Glutamatergic neuron (in vitro differentiated cells): ENCODE measurements at regions not wholly inside any gene's neighbourhood (a gene's known extent, or its start where the extent isn't known, plus 50 kb on each side); places are given as distances from the start of the nearest gene placed in this dataset.
"Not testable (repeated sequence)": the region's sequence is repeated elsewhere in the genome, so short reads cannot be mapped to it uniquely, and the experiment has no call there.

Experiments used
- DNase-seq: peaks from one replicate; pipeline ENCODE4 v3.0.0; 2022
- H3K27ac Mint-ChIP-seq: one replicate; pipeline ENCODE4 v1.8.0; 2020; ENCODE audit warnings: mild to moderate bottlenecking, mixed read lengths, inconsistent platforms; ENCODE audit not compliant: unreplicated experiment
- H3K27me3 Mint-ChIP-seq: one replicate; pipeline ENCODE4 v1.8.0; 2020; ENCODE audit warnings: mild to moderate bottlenecking, moderate library complexity, mixed read lengths, inconsistent platforms; ENCODE audit not compliant: unreplicated experiment
- H3K36me3 Mint-ChIP-seq: one replicate; pipeline ENCODE4 v1.8.0; 2020; ENCODE audit warnings: mild to moderate bottlenecking, mixed read lengths, inconsistent platforms; ENCODE audit not compliant: unreplicated experiment
- H3K4me1 Mint-ChIP-seq: one replicate; pipeline ENCODE4 v1.8.0; 2020; ENCODE audit warnings: mild to moderate bottlenecking, low read depth, mixed read lengths, inconsistent platforms; ENCODE audit not compliant: unreplicated experiment
- H3K4me3 Mint-ChIP-seq: one replicate; pipeline ENCODE4 v1.8.0; 2020; ENCODE audit warnings: mild to moderate bottlenecking, mixed read lengths, inconsistent platforms; ENCODE audit not compliant: unreplicated experiment
- H3K9me3 Mint-ChIP-seq: one replicate; pipeline ENCODE4 v1.8.0; 2020; ENCODE audit warnings: mild to moderate bottlenecking, moderate library complexity, mixed read lengths, inconsistent platforms; ENCODE audit not compliant: unreplicated experiment
- TF ChIP-seq, protein P1 (sequence below): fragments of 200-600 bp; sonication (generic); IDR thresholded peaks from one replicate; pipeline ENCODE4 v1.5.0; 2021; ENCODE audit not compliant: partially characterized antibody, unreplicated experiment

- no peak overlapping the region for H3K4me3 Mint-ChIP-seq
- no peak for DNase-seq
- H3K4me1 Mint-ChIP-seq: peaks cover 3% of the 10 kb centered on the region
- no peaks in the 10 kb centered on the region for H3K9me3 Mint-ChIP-seq
- TF ChIP-seq, protein P1, sequence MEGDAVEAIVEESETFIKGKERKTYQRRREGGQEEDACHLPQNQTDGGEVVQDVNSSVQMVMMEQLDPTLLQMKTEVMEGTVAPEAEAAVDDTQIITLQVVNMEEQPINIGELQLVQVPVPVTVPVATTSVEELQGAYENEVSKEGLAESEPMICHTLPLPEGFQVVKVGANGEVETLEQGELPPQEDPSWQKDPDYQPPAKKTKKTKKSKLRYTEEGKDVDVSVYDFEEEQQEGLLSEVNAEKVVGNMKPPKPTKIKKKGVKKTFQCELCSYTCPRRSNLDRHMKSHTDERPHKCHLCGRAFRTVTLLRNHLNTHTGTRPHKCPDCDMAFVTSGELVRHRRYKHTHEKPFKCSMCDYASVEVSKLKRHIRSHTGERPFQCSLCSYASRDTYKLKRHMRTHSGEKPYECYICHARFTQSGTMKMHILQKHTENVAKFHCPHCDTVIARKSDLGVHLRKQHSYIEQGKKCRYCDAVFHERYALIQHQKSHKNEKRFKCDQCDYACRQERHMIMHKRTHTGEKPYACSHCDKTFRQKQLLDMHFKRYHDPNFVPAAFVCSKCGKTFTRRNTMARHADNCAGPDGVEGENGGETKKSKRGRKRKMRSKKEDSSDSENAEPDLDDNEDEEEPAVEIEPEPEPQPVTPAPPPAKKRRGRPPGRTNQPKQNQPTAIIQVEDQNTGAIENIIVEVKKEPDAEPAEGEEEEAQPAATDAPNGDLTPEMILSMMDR: no peak
- no peaks in the 10 kb centered on the region for H3K27me3 Mint-ChIP-seq
- H3K36me3 Mint-ChIP-seq: peaks cover 7% of the 10 kb centered on the region
- no peak overlapping the region for H3K27ac Mint-ChIP-seq
Observed at GRCh38 chr3:69485489-69485888, 99.6 kb upstream of the FRMD4B start.

DNA sequence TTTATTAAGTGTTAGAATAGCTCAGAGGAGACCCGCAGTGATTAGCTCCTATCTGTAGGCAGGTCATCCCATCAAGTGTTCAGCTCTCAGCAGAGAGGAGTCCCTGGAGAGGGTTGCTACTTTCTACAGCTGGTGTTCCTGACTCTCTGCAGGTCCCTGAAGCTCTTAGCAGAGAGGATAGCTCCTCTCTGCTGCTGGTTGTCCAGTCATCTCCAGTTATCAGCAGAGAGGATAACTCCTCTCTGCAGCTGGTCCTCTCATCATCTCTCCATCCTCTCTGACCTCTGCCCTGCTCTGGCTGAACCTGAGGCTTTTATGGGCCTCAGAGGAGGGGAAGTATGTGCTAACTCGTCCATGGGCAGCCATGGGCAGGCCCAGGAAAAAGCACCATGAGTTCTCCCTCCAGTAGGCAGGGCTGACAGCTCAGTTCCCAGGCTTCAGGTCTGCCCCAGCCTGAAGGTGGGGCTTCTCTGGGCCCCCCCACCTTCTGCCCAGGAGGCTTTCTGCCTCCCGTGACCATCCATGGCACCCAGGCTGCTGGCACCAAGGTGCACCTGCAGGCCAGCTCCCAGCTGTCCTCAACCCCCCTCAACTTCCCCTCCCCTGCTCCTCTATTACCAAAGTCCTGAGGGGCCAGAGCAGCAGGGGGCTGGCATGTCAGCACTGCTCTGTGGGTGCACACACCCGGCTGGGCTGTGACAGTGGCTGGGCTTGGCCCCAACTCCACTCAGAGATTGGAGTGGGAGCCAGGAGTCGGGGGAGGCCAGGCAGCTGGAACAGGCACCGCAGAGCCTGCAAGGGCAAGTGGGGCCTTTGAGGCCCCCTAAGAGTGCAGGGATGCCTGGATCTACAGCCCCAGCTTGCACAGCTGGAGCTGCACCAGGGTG, 98.9 kb upstream of the FRMD4B start:
- no peak overlapping the region for H3K27ac Mint-ChIP-seq
- H3K9me3 Mint-ChIP-seq: no peaks in the 10 kb centered on the region
- peaks cover 7% of the 10 kb centered on the region for H3K36me3 Mint-ChIP-seq
- no peaks in the 10 kb centered on the region for H3K27me3 Mint-ChIP-seq
- TF ChIP-seq, protein P1: no peak
- H3K4me3 Mint-ChIP-seq: no peak overlapping the region
- no peak for DNase-seq
- no peaks in the 10 kb centered on the region for H3K4me1 Mint-ChIP-seq

DNA sequence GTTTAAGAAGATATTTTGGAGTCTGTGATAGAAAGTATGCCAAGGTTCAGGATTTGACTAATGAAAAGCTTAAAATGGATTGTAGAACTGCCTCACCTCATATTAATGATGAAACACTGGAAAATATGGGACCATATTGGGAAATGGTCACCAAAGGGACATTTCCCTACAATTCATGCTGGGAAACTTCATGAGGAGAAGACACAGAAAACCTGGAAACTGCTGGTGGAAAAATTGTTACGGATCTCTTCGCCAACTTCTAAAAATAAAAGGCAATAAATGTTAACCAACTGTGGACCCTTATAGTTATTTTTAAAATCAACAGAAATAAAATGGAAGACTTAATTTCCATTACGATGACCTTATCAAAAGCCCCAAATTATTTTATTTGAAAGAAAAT, 97.6 kb upstream of the FRMD4B start:
- H3K27ac Mint-ChIP-seq: no peak overlapping the region
- H3K4me1 Mint-ChIP-seq: no peaks in the 10 kb centered on the region
- DNase-seq: no peak
- H3K9me3 Mint-ChIP-seq: no peaks in the 10 kb centered on the region
- H3K36me3 Mint-ChIP-seq: peaks cover 7% of the 10 kb centered on the region
- no peak overlapping the region for H3K4me3 Mint-ChIP-seq
- TF ChIP-seq, protein P1: no peak
- no peaks in the 10 kb centered on the region for H3K27me3 Mint-ChIP-seq

- H3K27me3 Mint-ChIP-seq, H3K9me3 Mint-ChIP-seq, DNase-seq, H3K27ac Mint-ChIP-seq, H3K36me3 Mint-ChIP-seq, H3K4me3 Mint-ChIP-seq, H3K4me1 Mint-ChIP-seq: not testable (repeated sequence)
Observed at GRCh38 chr3:69480986-69481385, 95.1 kb upstream of the FRMD4B start.

- Mint-ChIP-seq H3K27ac (no peak overlapping the region), H3K4me3 (no peak overlapping the region), H3K9me3 (no peaks in the 10 kb centered on the region), H3K4me1 (no peaks in the 10 kb centered on the region), H3K36me3 (no peaks in the 10 kb centered on the region), H3K27me3 (no peaks in the 10 kb centered on the region)
- no peak for DNase-seq
- TF ChIP-seq, protein P1: no peak
Observed at GRCh38 chr3:69474186-69474585, 88.3 kb upstream of the FRMD4B start.
